Keratinocyte (primary cell): ENCODE measurements at regions not wholly inside any gene's neighbourhood (a gene's known extent, or its start where the extent isn't known, plus 50 kb on each side); places are given as distances from the start of the nearest gene placed in this dataset.

ENCODE experiments used
- DNase-seq: peaks from one replicate; pipeline ENCODE4 v3.0.0-alpha.2; 2011; ENCODE audit warnings: low read depth, missing footprints, low spot score
- FAIRE-seq: peaks from 2 replicates; lab custom pipeline; 2011; peaks lifted over from hg19 to GRCh38; lab: Jason Lieb, UNC
- H2AFZ ChIP-seq: 2 replicates; pipeline ENCODE4 v1.6.0; 2012; ENCODE audit warnings: low read length, control low read depth, inconsistent platforms; ENCODE audit not compliant: control insufficient read depth
- H3K27ac ChIP-seq: 2 replicates; pipeline ENCODE4 v1.5.1; 2011; ENCODE audit warnings: low read length; ENCODE audit not compliant: control insufficient read depth, insufficient read depth
- H3K27me3 ChIP-seq: 3 replicates; pipeline ENCODE4 v1.6.0; 2011; ENCODE audit warnings: low read length; ENCODE audit not compliant: control insufficient read depth, insufficient read depth; ENCODE audit errors: extremely low read depth
- H3K36me3 ChIP-seq, 2 experiments: 2 replicates in 1 of 2; 3 replicates in 1 of 2; pipeline ENCODE4 v1.5.1; 2011; ENCODE audit warnings: low read length in 2 of 2, mild to moderate bottlenecking in 1 of 2; ENCODE audit not compliant: control insufficient read depth in 2 of 2, insufficient read depth in 2 of 2; ENCODE audit errors: extremely low read depth in 1 of 2
- H3K4me1 ChIP-seq: 3 replicates; pipeline ENCODE4 v1.5.1; 2011; ENCODE audit warnings: low read length; ENCODE audit not compliant: control insufficient read depth, insufficient read depth; ENCODE audit errors: extremely low read depth
- H3K4me2 ChIP-seq: 3 replicates; pipeline ENCODE4 v1.6.0; 2011; ENCODE audit warnings: low read depth, low read length; ENCODE audit not compliant: control insufficient read depth, insufficient read depth; ENCODE audit errors: extremely low read depth
- H3K4me3 ChIP-seq, 3 experiments: fragments of 200-600 bp in 1 of 3; sonication (generic) in 1 of 3; 2 replicates in 2 of 3; 3 replicates in 1 of 3; pipeline ENCODE4 v1.5.1; 2011 to 2016; ENCODE audit warnings: low read length in 3 of 3, mild to moderate bottlenecking in 3 of 3, control low read depth in 2 of 3, inconsistent platforms in 1 of 3, low read depth in 1 of 3, mixed read lengths in 1 of 3, mixed run types in 1 of 3, moderate library complexity in 1 of 3; ENCODE audit not compliant: control insufficient read depth in 2 of 3, insufficient read depth in 2 of 3; ENCODE audit errors: extremely low read depth in 1 of 3
- H3K79me2 ChIP-seq: 2 replicates; pipeline ENCODE4 v1.6.0; 2012; ENCODE audit warnings: low read length; ENCODE audit not compliant: control insufficient read depth, insufficient read depth
- H3K9ac ChIP-seq: 3 replicates; pipeline ENCODE4 v1.6.0; 2011; ENCODE audit warnings: low read length; ENCODE audit not compliant: control insufficient read depth, insufficient read depth; ENCODE audit errors: extremely low read depth
- H3K9me1 ChIP-seq: 3 replicates; pipeline ENCODE4 v1.6.0; 2011; ENCODE audit warnings: low read length; ENCODE audit not compliant: control insufficient read depth, insufficient read depth; ENCODE audit errors: extremely low read depth
- H3K9me3 ChIP-seq: 2 replicates; pipeline ENCODE4 v1.5.1; 2012; ENCODE audit warnings: low read depth, low read length; ENCODE audit not compliant: control insufficient read depth
- H4K20me1 ChIP-seq: 3 replicates; pipeline ENCODE4 v1.6.0; 2011; ENCODE audit warnings: low read length; ENCODE audit not compliant: control insufficient read depth, insufficient read depth; ENCODE audit errors: extremely low read depth
- CTCF ChIP-seq, 3 experiments: IDR thresholded peaks in 1 of 3; conservative IDR thresholded peaks in 1 of 3; optimal IDR thresholded peaks in 1 of 3; 2 replicates in 2 of 3; 3 replicates in 1 of 3; pipeline versions ENCODE3 to v1.5.1; 2011; ENCODE audit warnings: low read length in 3 of 3, mild to moderate bottlenecking in 3 of 3, moderate library complexity in 2 of 3, control low read depth in 1 of 3, inconsistent platforms in 1 of 3; ENCODE audit not compliant: insufficient read depth in 2 of 3; ENCODE audit errors: extremely low read depth in 1 of 3
- EZH2 ChIP-seq: IDR thresholded peaks from one replicate; pipeline ENCODE4 v1.6.1; 2012; ENCODE audit warnings: inconsistent platforms, mild to moderate bottlenecking, low read length, moderate library complexity
- dilution Hi-C: fragments of 300-500 bp; cut with MboI; formaldehyde crosslinking; loops from one replicate; pipeline ENCODE4 v1.7.0; 2020; ENCODE audit warnings: low sequenced_read_pairs; ENCODE audit not compliant: extremely low pct_ligation_motif_present

GRCh38 chr5:89826938-89827337, 582.6 kb downstream of the CETN3 start:
- Histone ChIP-seq H3K4me1 (no peaks in the 10 kb centered on the region), H3K36me3 (no peaks in the 10 kb centered on the region), H3K9ac (no peak overlapping the region), H2AFZ (no peak overlapping the region), H3K4me2 (no peak overlapping the region), H3K79me2 (no peaks in the 10 kb centered on the region), H3K27me3 (no peaks in the 10 kb centered on the region), H4K20me1 (no peaks in the 10 kb centered on the region), H3K9me1 (no peaks in the 10 kb centered on the region), H3K9me3 (no peaks in the 10 kb centered on the region), H3K4me3 (no peak overlapping the region), H3K27ac (no peak overlapping the region)
- TF ChIP-seq CTCF (optimal IDR thresholded peaks at IDR 0.05 in 1 of 3, IDR thresholded peaks at IDR 0.05 in 1 of 3, conservative IDR thresholded peaks at IDR 0.05 in 1 of 3; ENCODE audit: extremely low read depth in 1 of 3, insufficient read depth in 2 of 3, low read length in 3 of 3) (no peak), EZH2 (no peak)
- dilution Hi-C loops: no loop called here
- FAIRE-seq (no peak), DNase-seq (no peak)

GRCh38 chr5:89823046-89823445, 586.5 kb downstream of the CETN3 start:
- dilution Hi-C loops: no loop called here
- Histone ChIP-seq H3K79me2 (no peaks in the 10 kb centered on the region), H3K4me1 (no peaks in the 10 kb centered on the region), H3K9ac (no peak overlapping the region), H3K36me3 (no peaks in the 10 kb centered on the region), H3K9me3 (no peaks in the 10 kb centered on the region), H3K27ac (no peak overlapping the region), H2AFZ (no peak overlapping the region), H3K27me3 (no peaks in the 10 kb centered on the region), H3K9me1 (no peaks in the 10 kb centered on the region), H3K4me2 (no peak overlapping the region), H3K4me3 (no peak overlapping the region), H4K20me1 (no peaks in the 10 kb centered on the region)
- TF ChIP-seq CTCF (optimal IDR thresholded peaks at IDR 0.05 in 1 of 3, IDR thresholded peaks at IDR 0.05 in 1 of 3, conservative IDR thresholded peaks at IDR 0.05 in 1 of 3; ENCODE audit: extremely low read depth in 1 of 3, insufficient read depth in 2 of 3, low read length in 3 of 3) (no peak), EZH2 (no peak)
- DNase-seq (no peak), FAIRE-seq (no peak)
